GM19240 (cell line): ENCODE measurements at regions not wholly inside any gene's neighbourhood (a gene's known extent, or its start where the extent isn't known, plus 50 kb on each side); places are given as distances from the start of the nearest gene placed in this dataset.

Source experiments
- DNase-seq: peaks from one replicate; pipeline ENCODE4 v3.0.0; 2011; ENCODE audit warnings: low spot score; ENCODE audit not compliant: insufficient read length

DNA sequence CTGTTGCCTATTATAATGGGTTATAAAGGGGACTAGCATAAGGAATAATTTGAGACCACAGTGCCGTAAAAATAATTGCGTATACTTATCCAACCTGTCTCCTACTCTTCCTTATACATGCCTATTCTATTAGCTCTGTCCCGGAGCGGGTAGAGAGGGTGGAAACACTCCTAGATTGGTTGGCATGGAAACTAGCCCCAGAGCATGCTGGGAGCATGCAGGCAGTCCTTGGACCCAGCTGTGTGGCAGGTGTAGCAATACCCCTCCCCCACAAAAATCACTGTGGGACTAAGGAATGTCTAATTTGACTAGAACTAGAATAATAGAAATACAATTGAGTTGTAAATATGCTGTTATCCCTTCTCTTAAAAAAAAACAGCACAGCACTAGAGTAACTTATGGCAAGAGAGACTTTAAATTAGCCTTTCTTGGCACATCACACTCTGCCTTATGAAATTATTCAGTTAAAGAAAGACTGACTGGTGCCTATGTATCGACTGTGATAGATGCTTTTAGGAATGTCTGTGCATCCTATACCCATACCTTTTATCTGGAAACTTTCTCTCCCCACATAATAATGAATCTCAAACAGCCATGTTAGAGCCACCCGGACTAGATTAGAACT, 244.0 kb upstream of the DAAM1 start:
- DNase-seq: no peak

DNA sequence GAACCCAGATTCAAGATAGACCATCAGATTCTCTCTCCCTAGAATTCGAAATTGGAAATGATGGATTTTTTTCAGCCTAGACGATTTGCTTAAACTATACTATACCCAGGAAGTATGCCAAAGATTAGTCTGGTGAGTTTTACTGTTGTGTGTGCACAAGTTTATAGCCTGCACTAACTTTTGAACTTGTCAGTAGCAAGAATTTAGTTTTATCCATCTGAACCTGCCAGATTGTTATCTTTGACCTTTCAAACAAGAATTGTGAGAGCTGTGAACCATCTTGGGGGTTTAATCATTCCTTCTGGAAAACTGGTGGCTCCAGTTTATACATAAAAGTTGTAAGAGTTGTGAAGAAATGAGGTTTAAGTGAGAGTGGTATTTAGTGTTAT, 243.5 kb upstream of the DAAM1 start:
- DNase-seq: no peak

DNA sequence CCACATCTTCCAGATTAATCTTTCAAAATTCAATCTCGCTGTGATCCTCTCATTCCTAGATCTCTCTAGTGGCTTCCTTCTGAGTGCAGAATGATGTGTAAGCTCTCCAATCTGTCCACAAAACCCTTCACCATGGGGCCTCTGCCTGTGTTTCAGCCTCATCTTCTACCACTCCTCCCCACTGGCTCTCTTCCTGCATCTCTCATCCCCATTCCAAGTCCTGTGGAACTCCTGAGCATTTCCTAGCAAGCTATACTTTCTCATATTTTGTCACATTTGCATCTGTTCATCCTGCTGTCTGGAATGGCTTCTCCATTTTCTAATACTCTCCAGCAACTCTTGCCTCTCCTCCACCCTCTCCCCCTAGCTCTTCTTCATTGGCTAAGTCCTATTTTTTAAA, 242.0 kb upstream of the DAAM1 start:
- no peak for DNase-seq

DNA sequence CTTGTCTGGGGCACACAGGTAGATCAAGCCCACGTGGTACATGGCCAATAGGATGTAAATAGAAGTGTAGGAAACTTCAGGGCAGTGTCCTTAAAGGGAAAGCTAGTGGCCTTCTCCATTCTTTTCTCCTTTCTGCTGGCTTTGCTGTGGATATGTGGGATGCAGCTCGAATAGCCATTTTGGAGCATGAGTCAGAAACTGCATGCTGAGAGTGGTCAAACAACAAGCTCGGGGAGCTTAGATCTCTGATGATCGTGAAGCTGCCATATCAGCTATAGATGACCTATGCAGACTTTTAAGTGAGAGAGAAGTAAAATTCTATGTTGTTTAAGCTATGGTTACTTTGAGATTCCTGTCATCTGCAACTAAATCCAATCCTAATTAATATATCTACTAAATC, 241.3 kb upstream of the DAAM1 start:
- no peak for DNase-seq

DNA sequence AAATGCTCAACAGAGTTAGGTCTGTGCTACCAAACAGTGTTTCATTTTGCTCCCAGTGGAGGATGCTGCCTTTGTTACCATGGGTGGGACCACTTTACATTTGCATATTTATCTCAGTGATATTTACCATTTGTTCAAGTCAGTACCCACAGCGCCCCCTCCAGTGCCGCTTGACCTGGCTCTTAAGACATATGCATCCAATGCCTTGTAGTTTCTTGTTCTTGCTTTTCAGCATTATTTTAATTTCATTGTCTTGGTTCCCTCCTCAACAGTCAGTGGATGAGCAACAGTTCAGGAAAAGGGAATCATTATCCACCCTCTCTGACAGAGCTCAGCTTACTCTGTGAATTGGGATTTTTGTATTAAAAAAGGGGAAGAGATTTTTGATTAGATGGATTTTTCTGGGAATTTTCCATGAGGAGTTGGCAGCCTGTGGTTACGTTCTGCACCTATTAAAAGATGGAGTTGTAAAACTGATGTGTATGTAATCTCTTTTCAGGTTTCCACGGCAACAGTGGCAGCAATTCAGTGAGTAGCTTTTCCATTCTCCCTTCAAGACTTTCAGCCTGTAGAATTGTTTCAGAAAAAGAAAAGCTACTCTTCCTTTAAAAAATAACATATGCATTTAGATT, 240.5 kb upstream of the DAAM1 start:
- no peak for DNase-seq

DNA sequence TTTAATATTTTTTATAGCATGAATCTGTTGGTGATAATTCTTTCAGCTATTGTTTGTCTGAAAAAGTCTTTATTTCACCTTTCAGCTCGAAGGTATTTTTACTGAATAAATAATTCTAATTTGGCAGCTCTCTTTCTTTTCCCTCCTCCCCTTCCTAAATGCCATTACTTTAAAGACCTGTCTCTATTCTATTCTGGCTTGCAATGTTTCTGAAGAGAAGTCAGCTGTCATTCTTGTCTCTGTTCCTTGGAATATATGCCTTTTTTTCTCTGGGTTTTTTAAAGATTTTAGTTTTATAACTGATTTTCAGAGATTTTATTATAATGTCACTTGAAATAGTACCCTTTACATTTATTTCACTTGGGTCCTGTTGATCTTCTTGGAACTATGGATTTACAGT, 237.9 kb upstream of the DAAM1 start:
- no peak for DNase-seq

DNA sequence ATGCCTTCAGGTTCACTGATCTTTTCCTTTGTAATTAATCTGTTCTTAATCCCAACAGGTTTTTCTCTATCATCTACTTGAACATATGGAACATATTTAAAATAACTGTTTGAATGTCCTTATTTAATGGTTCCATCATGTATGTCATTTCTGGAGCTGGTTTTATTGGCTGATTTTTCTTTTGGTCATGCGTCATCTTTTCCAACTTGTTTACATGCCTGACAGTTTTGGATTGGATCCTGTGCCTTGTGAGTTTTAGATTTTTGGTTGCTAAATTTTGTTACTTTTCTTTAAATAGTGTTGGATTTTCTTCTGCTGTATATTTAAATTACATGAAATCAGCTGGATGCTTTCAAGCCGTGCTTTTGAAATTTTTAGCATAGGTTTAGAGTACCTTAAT, 237.3 kb upstream of the DAAM1 start:
- no peak for DNase-seq

DNA sequence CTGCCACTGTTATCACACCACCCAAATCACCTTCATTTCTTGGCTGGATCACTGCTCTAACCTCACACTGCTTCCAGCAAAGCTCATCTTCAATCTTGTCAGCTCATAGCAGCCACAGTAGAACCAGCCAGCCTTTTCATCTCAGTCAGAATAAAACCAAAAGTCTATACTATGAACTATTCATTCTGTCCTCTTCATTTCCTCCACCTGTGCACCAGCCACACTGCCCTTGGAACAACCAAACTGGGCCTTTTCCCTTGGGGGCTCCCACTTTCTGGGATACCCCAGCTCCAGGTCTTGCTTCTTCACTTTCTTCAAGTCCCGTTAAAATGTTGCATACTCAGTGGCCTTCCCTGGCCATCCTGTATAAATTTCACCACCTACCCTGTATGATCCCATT, 234.4 kb upstream of the DAAM1 start:
- DNase-seq: no peak

DNA sequence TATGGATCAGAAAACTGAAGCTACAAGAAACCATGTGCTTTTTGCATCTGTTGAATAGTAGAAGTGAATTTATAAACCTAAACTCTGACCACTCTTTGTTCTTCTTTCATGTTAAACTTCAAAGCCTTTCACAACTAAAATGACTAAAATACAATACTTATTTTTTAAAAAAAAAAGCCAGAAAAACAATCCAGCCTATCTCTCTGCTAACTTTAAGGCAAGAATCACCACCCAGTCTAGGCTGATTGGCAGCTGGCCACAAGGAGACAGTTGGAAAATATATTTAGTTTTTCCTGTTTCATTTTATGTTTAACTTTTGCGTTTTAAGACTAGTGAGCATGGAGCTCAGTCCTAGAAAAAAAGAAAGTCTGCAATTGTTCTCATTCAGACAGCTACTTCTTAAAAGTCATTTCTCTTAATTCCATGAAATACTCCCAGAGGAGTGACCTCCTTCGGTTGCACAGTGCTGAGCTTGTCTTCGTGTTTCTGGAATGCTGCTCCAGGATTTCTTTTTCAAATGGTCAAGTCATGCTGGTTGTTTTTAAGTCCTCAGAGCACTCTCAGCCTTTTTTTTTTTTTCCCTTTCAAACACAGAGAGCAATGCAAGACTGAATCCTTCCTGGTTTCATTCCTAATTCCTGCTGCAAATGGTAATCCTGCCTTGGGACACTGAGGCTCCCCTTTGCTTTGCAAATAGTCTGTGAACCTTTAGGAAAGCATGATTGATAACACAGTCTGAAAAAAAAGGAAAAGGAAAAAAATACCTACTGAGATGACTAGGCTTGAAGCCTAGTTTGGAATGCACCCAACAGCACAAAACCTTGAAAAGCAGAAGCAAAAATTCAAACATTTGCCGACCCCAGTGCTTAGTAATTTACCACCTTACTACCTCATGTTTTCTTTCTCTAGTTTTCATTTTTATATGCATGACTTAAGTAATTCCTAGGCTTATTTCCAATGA, 233.3 kb upstream of the DAAM1 start:
- no peak for DNase-seq

DNA sequence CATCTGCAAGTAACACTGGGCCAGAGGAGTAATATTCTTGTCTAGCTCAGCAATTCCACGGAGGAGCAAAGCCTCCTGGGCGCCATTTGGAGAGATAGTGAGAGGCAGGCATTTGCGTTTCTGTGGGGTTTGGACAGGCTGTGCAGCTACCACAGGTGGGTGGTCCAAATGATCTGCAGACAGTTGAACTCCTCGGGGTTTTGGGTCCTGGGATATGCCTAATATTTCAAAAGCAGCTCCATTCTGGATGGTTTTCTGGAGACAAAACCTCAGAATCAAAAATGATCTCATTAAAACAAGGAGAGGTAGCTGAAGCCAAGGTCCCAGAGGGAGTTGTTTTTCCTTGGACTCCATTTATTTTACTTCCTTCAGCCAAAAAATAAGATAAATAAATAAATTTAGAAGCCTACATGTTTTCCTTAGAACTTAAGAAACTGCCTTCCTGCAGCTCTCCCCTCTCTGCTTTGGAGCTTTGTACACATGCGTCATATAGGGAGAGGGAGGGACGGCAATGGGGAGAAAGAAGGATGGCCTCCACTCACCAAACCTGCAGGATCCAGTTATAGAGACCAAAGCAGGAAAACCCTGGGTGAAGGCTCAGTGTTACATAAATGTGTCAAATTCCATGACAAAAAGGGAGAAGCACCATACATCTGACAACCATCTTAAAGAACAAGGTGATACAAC, 227.3 kb upstream of the DAAM1 start:
- no peak for DNase-seq

DNA sequence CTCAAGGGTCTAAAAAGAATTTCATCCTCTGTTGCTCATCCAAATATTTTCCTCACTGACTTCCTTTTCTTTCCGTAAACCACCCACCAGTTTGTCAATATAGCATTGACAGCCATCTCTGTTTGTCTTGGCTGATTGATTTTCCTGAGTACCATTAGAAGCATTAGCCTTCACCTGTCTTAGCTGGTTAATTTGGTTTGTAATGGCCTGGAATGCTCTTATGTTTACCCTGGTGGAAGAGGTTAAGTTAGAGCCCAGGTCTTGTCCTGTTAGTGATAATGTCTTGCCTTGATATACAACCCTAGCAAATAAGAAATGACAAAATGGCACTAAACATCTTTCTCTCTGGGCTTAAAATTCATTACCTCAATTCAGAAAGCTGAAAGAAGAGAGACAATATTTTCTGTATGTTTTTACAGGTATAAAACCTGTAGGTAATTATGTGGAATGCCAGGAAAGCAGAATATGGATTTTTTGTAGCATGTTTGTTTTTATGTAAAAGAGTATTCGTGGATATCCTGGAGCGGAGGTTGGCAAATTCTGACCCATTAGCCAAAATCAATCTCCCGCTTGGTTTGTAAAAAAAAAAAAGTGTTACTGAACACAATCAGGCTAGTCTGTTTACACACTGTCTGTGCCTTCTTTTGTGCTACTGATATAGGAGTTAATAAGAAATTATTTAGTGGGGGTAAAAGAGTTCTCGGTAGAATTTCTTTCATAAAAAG, 224.4 kb upstream of the DAAM1 start:
- no peak for DNase-seq

DNA sequence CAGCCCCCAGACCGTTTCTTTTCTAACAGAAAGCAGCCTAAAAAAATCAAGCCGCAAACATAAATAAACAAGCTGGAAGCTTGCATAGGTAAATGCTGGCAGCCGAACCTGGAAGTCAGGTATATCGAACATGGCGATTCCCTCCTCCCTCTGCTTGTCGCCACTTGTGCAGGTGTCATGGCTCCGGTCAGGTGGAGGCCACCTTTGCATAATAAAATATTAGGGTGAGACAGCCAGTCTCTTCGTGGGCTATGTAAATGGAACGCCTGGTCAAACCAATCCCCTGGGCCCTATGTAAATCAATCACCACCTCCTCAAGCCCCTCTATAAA, 223.9 kb upstream of the DAAM1 start:
- no peak for DNase-seq

DNA sequence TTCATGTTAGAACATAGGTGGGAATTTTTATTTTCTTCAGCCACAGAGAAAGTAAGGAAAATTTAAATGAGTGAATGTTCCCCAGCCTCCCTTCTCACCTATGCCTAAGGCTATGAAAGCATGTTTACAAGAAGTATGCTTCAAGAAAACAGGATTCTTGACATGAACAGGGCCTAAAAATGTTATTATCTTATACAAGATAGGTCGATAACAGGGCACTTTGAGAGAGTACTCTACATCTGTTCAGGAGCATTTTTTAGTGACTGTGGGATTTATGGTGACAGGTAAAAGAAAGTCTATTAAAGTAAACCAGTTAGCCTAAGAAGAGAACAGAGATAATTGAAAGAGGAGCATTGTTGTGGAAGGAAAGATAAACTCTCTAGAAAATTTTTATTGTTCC, 222.9 kb upstream of the DAAM1 start:
- DNase-seq: no peak

DNA sequence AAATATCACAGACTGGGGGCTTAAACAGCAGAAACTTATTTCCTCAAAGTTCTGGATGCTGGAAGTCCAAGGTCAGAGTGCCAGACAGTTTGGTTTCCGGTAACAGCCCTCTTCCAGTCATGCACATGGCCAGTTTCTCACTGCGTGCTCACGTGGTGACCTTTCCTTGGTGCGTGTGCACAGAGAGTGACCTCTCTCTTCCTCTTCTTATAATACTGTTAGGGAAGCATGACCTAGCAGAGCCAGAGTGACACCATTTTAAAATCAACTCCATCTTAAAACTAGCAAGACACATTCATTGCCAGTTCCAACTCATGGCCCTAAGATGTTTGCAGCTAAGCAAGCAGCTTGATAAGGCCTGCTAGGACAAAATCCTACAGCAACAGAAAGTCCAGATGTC, 221.5 kb upstream of the DAAM1 start:
- no peak for DNase-seq

DNA sequence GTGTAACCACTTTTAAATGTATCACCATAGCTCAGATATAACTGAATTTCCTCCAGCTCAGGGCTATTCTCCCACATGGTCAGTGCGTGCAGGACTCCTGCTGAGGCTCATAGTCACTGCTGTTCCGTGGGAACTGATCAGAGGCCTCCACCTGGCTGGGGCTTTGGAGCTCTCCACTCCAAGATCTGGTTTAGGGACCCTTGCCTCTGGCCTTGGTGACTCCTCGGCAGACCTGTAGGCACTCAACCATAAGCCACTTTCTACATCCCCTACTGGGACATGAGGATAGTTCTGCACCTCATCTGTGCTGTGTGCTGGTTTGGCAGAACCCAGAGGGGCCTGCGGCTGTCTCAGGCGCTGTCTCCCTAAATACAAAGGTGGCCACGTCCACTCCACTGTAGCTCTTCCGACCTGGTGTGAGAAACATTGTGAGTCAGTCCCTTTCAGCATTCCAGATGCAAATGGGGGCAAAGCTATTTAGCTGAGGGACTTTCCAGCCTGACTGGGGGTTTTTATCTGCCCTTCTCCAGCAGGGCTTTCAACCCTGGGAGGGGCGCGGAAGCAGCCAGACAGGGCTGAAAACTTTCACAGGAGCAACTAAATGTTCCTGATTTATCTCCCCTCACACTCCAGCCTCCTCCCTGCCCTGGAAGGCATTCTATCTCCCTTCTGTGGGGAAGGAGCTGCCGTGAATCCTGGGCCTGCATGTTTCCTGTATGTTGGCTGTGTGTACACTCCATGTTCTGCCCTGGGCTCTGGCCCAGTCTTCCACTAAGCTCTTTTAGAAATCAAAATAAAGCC, 218.3 kb upstream of the DAAM1 start:
- no peak for DNase-seq

DNA sequence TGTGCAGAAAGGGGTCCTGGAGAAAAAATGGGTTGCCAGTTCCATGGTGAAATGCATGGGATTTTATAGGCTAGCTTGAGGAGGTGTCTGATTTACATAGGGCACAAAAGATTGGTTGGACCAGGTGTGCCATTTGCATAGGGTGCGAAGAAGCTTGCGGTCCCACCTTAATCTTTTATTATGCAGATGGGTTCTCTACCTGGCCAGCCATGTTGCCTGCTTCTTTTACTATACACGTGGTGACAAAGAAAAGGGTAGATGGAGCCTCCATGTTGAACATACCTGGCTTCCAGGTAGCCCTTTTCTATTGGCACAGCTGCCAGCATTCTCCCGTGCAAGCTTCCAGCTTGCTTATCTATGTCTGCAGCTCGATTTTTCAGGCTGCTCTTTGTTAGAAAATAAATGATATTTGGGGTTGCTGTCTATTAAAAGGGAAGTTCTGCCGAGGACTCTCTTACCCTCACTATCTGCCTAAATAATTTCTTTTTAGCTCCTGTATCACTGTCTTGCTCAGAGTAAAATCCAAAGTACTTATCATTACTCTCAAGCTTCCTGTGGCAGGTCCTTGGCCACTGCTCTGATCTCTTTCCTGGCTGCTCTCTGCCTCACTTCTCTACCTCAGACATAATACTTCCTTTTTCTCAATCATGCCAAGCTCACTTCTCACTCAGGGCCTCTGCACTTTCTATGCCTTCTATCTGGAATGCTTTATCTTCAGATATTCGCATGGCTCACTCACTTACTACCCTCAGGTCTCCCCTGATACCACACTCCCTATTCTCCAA, 216.0 kb upstream of the DAAM1 start:
- no peak for DNase-seq

DNA sequence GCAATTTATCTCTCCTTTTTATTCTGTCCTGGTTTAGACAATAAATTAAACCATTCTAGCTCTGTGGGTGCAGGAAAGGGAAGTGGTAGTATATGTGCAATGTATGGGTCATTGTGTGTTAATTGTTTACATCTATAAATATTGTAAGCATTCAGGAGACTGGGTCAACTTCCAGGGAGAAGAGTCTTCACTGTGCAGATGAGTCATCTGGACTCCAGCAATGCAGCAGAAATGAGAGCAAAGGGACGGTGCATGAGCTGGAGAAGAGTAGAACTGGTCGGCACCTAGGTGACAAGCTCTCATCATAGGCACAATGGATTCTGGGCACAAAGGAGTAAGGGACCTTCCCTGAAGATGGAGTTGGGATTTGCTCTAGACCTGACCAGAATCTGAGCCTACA, 211.1 kb upstream of the DAAM1 start:
- no peak for DNase-seq

DNA sequence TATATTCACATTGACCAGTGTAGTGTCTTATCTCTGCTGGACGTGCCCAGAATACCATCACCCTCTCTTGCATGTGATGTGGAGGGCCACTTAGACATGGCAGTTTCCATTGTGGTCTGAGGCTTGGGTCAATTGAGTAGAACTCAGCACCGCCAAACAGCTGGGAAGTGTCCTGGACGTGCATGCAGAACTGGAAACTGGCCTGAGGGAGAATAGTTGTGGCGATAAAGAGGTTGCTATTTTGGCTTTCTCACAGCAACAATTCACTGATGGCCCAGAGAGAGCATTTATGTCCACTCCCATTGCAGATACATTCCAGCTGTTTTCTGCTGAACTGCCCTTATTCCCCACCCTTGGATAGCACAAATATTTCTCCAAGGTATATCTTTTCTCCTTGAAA, 210.1 kb upstream of the DAAM1 start:
- no peak for DNase-seq

DNA sequence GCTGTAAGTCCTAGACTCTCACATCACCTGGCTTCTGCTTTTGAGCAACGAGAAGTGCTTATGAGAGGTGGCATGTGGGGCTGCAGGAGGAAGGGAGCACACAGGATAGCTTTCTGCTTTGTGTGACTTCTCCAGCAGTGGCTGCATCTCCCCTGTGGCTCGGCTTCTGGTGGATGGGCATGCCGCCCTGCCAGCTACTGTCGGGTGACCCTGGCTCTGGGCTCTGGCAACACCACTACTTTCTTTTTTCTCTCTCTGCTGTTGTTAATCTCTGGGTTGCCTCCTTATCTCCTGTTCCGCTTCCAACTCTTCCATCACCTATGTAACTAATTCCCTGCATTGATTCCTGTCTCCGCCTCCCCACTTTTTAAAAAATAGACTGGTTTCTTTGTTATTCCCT, 209.1 kb upstream of the DAAM1 start:
- DNase-seq: no peak

DNA sequence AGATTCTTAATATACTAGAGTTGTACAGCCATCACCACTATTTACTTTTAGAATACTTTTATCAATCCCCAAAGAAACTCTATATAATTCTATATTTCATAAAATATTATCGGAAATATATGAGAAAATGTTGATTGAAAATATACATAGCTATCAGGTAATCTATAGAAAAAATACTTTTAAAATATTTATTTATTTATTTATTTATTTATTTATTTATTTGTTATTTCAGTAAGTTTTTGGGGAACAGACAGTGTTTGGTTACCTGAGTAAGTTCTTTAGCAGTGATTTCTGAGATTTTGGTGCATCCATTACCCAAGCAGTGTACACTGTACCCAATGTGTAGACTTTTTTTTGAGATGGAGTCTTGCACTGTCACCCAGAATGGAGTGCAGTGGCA, 206.6 kb upstream of the DAAM1 start:
- DNase-seq: no peak
